NCI-H2081 (cell line): ENCODE measurements at regions not wholly inside any gene's neighbourhood (a gene's known extent, or its start where the extent isn't known, plus 50 kb on each side); places are given as distances from the start of the nearest gene placed in this dataset.

Experiments used
- DNase-seq, 2 experiments: peaks; one replicate each; lab custom pipeline; 2025; lab: John Stamatoyannopoulos, UW

DNA sequence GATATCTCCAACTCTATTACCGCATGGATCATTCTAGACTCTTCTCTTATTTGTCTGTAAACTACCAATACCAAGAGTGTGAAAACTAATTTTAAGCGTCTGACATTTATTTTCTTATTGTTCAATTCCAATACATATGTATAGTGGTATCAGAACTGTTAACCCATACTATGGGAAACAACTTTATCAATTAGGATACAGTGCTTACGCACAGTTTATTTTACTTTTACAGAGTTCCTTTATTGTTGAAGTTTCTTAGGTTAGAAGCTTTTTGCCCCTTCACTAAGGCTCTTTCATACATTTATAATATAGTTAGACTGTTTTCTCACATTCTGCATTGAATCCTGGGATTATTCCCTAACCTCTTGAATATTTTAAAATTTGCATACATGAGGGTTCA, 198.8 kb upstream of the RGPD4 start:
- DNase-seq, result no peak

DNA sequence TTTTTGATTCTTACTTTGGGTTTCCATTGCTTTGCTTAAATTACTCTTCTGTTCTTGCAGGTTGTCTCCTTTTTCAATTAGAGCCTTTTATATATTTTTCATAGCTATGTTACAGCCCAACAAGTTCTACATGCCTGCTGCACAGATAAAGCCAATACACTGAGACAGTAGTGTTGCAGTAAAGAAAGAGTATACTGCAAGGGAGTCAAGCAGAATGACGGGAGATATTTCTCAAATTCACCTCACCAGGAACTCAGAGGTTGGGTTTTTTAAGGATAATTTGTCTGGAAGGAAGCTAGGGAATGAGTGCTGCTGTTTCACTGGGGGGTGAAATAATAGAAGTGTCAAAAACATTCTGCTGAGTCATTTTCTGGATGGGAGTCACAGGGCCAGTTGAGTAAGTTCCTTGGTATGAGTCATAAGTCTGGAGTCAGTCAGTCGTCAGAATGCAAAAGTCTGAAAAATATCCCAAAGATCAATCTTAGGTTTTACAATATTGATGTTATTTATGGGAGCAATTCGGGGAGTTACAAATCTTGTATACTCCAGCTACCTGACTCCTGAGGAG, 193.0 kb upstream of the RGPD4 start:
- no peak for DNase-seq

DNA sequence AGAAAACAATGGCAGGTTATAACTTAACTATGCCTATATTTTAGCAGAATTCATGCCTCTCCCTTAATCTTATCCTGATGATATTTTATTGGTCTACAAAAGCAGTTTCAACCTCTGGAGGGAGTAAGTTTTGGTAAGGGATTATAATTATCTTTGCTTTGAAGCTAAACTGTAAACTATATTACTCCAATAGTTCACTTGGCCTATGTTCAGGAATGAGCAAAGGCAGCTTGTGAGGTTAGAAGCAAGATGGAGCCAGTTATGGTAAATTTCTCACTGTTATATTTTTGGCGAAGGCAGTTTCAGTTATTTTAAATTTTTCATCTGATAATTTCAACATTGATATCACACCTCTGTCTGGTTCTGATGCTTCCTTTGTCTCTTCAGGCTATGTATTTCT, 192.5 kb upstream of the RGPD4 start:
- DNase-seq, result no peak

DNA sequence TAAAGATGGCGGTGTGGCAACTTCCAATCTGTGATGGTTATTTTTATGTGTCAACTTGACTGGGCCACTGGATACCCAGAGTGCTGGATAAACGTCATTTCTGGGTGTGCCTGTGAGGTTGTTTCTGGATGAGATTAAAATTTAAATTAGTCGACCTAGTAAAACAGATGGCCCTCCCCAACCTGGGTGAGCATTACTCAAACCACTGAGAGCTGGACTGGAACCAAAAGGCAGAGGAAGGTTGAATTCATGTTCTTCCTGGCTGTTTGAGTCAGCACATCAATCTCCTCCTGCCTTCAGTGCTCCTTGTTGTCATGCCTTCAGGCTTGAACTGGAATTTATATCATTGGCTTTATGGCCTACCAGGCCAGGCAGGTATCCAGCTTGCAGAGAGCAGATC, 190.8 kb upstream of the RGPD4 start:
- no peak for DNase-seq

DNA sequence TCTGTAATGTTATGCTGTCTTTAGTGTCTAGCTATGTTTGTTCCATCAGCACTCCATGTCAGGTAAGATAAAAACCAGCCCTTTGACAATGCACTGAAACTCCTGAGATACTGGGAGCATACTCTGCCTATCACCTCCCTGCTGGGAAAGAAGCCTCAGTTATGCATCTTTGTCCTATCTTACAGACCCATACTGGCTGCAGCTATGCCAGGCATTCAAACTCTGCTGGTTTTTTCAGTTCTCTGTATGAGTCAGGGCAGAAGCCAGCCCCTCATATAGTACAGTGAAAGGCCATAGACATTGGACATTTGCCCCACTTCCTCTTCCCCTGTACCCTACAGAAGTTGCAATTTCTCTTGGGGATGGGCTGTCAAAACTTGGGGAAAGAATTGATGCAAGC, 181.1 kb upstream of the RGPD4 start:
- DNase-seq, result no peak

DNA sequence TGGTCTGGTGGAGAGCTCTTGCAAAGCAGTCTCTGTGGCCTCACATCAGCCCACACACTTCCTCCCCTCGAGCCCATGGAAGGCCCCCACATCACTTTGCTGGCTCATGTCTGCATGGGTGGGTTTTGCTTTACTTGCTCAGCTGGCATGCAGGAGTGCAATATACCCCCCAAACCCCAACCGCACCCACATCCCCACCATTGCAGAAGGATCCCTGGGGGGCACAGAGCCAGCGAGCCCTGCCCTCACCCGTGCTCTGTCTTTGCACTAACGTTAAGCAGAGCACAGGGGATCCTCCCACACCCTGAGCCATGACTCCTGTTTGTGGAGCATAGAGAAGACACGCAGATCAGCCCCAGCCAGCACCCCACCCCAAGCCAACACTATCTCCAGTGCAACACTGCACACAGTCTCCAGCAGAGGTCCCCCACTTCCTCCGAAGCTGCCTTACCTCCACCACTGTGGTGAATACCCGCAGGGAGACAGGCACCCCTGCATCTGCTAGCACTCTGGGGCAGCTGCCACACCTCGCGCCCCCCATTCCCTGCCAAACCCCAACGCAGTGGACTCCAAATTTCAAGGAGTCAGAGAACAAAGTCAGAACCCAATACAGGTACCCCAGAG, 177.8 kb upstream of the RGPD4 start:
- DNase-seq, result no peak

DNA sequence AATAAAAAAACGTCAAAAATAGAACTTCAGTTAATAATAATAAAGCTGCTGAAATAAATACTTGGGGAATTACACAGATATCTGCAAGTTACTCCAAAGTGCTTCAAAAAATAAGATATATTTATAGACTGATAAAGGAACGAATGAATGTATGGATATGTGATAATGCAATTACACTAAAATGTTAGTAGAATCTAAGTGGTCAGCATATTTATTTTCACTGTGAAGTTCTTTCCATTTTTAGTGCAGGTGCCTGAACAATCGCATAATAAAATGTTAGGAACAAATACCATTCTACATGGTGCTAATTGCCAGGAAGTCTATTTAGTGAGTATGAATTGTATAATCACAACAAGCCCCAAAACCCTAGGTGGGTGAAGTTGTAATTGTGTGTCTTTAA, 169.6 kb upstream of the RGPD4 start:
- DNase-seq, result peak in 1 of 2 experiments; percentile 45

DNA sequence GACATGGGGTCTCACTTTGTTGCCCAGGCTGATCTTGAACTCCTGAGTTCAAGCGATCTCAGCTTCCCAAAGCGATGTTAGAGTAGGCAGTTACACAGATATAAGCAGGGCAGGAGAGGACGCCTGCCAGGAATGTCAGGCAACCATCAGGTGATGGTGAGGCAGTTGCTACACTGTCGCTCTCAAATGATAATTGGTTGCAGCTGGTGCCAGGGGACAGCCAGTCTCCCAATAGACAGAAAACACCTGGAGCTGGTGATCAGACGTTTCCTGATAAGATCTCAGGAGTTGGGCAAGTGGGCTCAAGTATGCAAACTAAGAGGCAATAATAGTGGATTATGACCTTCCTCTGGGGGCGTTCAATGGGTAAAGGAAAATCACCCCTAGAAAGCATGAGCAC, 163.1 kb upstream of the RGPD4 start:
- no peak for DNase-seq

DNA sequence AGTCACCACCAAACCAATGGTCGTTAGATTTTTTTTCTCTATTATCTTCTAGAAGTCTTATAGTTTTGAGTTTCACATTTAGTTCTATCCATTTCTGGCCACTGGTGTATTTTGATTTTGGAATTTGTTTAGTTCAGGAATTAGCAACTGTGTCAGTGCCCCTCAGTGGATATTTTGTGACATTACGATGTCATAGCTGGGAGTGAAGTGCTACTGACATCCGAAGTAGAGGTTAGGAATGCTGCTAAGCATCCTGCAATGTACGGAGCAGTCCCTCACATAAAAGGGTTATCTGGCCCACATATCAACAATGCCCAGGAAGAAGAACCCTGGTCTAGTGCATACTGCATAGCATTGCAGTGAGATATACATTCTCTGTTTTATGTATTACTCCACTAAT, 157.4 kb upstream of the RGPD4 start:
- peak; percentile 3 to 45 for DNase-seq

DNA sequence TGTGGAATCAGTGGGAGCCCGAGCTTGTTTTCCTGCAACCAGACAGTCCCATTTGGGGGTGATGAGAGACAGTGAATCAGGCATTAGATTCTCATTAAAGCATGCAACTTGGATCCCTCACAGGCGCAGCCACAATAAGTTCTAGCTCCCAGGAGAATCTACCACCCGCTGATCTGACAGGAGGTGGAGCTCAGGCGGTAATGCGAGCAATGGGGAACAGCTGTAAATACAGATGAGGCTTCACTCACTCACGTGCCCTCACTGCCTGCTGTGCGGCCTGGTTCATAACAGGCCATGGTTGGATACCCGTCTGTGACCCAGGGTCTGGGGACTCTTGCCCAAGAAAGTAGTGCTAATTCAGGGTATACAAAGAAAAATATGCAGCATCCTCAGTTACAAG, 144.8 kb upstream of the RGPD4 start:
- no peak for DNase-seq

DNA sequence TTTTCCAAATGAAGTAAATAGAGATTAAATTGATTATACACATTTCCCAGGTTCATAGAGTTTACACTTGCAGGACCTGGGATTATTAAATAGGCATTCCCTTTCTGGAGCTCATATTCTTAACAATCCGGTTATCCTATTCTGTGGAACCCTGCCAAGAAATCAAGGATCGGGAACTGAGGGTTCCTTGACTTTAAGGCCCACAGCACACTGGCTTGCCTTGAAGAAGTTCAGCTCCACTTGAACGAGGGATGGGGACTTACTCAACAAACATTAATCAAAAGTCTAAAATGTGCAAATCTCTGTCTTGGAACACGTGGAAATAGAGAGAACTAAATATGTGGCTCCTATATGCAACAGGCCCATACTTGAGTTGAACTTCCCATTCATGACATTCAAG, 142.3 kb upstream of the RGPD4 start:
- DNase-seq, result no peak

DNA sequence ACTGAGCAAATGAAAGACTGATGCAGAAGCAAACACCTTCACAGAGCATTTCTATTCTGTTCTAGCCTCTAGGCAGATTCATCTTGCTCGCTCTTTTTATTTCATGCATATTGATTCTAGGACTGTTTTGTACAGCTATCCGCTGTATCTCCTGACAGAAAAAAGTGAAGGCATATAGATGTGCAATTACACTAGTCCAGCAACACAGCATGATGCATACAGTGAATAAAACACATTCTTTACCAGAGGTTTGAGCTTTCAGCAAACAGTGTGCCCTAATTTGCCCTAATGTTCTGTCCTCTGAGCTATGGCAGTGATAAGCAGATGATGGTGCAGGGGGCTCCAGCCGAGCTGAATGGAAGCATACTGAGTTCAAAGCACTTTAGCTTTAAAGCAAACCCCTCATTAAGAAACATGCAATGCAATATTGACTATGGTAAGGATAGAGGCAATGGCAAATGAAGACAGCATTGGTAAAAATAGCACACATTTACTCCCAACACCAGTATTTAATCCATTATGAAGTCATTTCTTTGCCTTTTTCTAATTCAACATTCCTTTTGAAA, 141.2 kb upstream of the RGPD4 start:
- DNase-seq, result peak in 1 of 2 experiments; percentile 6

DNA sequence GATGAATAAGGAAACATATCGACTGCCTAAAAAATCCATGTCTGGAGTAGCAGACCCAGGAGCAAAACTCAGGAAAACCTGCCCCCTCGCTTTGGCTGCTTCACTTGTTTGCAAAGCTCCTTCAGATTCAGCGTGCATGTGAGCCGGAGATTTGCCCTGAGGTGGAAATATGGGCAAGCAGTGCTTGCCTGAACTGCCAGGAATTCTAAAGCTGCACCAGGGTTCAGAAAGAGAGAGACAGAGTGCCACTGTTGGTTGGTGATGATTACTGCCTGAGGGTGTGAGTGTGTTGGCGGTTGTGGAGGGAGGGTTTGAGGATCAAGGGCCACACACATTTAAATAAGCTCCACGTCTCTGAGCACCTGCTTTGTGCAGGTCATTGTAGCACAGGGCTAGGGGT, 139.6 kb upstream of the RGPD4 start:
- DNase-seq, result no peak

DNA sequence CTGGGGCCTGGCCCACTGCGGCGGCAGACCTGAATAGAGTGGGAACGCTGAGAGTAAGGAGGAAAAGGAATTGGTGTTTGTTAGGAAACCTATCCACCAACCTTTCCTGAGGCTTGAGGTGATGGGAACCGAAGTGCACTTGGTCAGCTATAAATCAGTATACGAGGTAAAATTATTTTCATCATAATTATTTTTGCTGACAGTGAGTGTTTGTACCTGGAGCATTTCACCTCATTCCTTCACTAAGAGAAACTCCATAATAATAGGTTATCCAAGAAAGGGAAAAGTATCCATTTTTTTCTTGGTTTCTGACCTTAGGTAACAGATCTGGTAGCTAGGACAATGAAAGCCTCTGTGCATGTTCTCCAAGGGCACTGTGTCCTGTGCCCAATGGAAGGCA, 138.6 kb upstream of the RGPD4 start:
- no peak for DNase-seq

DNA sequence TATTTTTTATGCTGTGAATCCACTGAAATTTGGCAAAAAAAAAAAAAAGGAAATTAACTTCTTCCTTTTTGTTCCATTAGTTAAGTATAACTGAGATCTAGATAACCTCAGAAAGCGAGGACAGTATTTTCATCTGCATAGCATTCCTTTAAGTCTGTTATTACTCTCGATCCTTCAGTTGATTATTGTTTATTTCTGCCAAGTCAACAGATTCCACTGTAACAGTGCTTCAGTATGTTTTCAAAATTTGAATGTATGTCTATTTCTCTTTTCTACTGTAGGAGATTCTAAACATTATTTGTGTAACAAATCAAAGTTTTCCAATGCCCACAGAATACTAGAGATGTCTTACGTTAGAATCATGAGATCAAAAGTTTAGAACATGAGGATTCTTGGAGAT, 133.1 kb upstream of the RGPD4 start:
- DNase-seq, result no peak

DNA sequence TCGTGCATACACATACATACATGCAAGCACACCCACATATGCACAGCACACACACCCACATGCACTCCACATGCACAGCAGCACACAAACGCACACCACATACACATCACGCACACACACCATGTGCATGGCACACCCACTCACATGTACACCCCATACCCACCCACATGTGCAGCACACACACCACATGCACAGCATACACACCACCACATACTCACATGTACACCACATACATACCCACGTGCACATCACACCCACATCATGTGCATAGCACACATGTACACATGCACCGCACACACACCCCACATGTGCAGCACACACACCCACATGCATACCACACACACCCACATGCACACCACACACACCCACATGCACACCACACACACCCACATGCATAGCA, 132.0 kb upstream of the RGPD4 start:
- no peak for DNase-seq

DNA sequence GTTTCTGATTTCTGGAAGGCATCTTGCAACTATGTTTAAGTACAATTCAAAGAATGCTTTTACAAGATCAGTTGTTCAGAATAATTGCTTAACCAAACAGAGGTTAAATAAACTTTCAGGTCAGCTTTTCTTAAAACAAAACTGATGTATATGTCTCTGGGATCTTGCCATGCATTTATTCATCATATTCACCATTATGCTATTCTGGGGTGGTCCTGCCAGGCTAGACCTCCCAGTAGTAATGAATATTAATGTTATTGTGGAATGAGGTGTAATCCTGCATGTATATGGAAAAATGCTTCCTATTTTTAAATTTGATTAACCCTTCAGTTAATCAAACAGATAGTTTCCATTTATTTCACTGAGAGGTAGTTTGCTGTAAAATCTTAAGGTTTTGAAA, 129.3 kb upstream of the RGPD4 start:
- DNase-seq, result no peak

DNA sequence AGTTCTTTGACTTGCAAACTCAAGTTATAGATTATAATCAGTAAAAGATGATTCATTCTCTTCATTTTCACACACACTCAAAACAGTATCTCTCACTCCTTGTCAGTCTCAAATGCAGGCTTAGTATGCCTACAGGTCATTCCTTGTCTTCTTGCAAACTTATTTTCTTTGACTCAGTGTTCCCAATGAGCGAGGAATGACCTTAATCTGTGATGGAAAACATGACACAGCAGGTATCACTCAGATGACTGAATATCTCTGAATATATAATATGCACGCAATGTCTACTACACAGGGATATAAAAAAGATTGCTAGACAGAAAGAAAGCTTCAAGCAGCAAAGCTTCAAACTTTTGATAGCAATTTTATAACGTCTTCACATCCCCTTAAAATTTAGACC, 127.8 kb upstream of the RGPD4 start:
- DNase-seq, result no peak

DNA sequence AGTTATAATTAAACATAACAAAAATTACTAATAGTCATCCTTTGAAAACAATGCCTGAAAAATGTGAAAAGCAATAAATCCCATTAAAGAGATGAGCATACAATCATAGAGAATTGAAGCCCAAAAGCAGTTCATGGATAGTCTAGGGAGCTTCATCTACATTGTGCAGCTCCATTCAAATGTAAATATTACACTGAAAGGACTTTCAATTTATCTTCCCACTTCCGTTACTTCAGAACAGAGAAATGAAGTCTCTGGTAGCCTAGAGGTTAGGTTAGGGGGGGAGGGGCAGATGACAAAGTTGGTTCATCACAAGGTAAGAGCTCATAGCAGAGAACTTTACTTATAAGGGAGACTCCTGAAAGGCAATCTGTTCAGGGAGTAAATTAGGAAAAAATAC, 126.6 kb upstream of the RGPD4 start:
- no peak for DNase-seq

DNA sequence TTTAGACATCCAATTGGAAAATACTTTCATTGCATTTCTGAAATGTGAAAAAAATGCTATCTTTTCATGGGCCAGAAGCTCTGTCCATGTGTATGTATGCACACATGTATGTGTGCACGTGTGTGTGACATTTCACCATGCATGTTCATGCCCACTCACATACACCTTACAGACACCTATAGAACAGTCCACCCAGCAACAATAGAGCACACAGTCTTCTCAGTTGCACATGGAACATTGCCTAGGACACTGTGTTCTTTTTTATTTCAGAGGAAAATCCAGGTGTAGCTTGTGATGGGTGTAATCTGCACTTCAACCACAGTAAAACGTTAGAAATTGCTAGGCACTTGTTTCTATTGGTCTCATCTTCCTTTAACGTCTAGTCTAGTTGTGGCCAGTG, 114.8 kb upstream of the RGPD4 start:
- DNase-seq, result no peak

DNA sequence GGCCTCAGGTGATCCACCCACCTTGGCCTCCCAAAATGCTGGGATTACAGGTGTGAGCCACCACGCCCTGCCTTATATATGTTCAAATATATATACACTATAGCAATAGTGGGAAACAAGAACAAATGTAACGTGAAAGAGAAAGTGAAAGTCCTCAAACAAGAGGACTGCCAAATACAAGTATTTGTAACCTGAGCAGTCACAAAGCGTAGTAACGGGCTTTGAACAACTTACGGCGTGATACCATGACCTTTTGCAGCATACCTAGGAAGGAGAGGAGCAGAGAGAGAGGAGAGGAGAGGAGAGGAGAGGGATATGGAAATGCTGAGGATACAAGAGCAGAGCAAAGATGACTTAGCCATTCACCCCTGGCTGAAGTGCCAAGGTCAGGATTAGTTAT, 113.8 kb upstream of the RGPD4 start:
- no peak for DNase-seq

DNA sequence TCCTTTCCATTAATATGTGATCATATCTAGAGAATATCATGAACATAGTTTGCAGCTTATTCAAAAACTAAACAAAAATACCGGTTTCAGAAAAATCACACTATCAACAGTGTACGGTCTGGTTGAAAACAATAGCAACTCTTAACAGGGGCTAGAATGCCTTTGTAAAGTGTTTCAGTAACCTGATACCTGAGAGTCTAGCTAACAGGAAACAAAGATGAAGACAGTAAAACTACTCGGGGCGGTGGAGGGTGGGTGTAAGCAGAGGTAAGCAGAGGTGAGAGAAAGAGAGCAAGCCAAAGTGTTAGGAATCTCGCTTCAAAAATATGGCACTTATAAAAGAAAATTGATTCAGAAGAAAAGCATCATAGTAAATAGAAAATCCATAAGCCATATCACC, 109.0 kb upstream of the RGPD4 start:
- no peak for DNase-seq

DNA sequence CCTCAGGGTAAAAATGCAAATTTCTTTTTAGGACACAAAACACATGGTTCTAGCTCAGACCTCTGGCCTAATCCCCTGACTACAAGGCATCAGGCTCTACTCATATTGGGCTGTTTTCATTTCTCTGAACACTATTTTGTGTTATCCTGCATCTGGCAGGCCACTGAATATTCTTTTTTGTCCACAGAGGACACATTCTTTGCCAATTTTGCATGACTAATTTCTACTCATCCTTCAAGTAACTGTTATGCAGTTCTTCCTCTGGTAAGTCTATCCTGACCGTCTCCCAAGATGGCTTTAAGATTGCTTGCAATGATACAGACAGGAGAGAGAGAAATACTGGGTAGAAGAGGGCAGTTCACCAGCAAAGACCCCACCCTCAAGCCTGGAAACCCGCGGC, 107.6 kb upstream of the RGPD4 start:
- DNase-seq, result no peak

DNA sequence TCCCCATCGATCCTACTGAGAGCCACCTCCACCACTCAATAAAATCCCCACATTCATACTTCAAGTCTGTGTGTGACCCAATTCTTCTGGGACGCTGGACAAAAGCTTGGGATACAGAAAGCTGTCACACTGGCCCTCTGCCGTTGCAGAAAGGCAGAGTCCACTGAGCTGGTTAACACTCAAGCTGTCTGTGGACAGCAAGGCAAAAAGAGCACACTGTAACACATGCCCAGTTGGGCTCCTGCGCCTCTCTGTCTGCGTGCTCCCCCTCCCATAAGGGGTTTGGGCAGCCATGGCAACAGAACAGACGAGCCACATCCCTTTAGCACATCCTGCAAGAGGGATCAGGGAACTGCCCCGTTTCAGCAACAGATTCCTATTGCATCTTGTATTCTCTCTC, 106.9 kb upstream of the RGPD4 start:
- no peak for DNase-seq
